Dendritic cell treated with granulocyte-macrophage colony-stimulating factor and Interleukin-4, amounts not matched to agents 40 ng/mL and 50 ng/mL, for 4 days (primary cell): ENCODE measurements at regions not wholly inside any gene's neighbourhood (a gene's known extent, or its start where the extent isn't known, plus 50 kb on each side); places are given as distances from the start of the nearest gene placed in this dataset.

Source experiments
- H3K27ac Mint-ChIP-seq: one replicate; pipeline ENCODE4 v1.8.0; 2022; ENCODE audit warnings: mild to moderate bottlenecking, mixed read lengths
- H3K27me3 Mint-ChIP-seq: one replicate; pipeline ENCODE4 v1.8.0; 2022; ENCODE audit warnings: mild to moderate bottlenecking, mixed read lengths
- H3K36me3 Mint-ChIP-seq: one replicate; pipeline ENCODE4 v1.8.0; 2022; ENCODE audit warnings: low read depth, mixed read lengths
- H3K4me1 Mint-ChIP-seq: one replicate; pipeline ENCODE4 v1.8.0; 2022; ENCODE audit warnings: low read depth, mixed read lengths
- H3K4me3 Mint-ChIP-seq: one replicate; pipeline ENCODE4 v1.8.0; 2022; ENCODE audit warnings: mild to moderate bottlenecking, moderate library complexity, mixed read lengths
- H3K9me3 Mint-ChIP-seq: one replicate; pipeline ENCODE4 v1.8.0; 2022; ENCODE audit warnings: mixed read lengths
- intact Hi-C: fragments of 100-400 bp; cut with micrococcal nuclease; formaldehyde crosslinking; loops from one replicate; pipeline ENCODE4 v1.15.0; 2022

DNA sequence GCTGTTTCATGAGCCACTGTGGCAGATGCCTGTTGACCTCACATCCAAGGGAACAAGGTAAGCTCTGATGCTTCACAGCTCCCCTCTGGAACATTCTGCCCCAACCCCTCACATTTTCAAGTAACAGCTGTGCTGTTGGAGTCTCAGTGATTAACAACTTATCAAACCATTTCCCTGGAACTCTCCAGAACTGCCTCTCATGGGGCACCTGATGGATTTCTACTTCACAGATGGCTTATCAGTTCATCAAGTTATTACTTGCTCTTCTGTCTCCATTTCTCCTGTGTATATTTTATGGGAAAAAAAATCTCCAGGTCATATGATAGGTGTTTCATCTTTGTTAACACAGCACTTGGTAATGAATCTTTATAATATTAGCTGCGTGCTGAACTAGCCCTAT is 322.4 kb downstream of the MAN2A1 start:
- no peaks in the 10 kb centered on the region for H3K4me1 Mint-ChIP-seq
- H3K36me3 Mint-ChIP-seq, result no peaks in the 10 kb centered on the region
- no peak overlapping the region for H3K27ac Mint-ChIP-seq
- H3K9me3 Mint-ChIP-seq, result peaks cover 20% of the 10 kb centered on the region
- no peak overlapping the region for H3K4me3 Mint-ChIP-seq
- H3K27me3 Mint-ChIP-seq, result peaks cover 1% of the 10 kb centered on the region
- intact Hi-C loops, result no loop called here

DNA sequence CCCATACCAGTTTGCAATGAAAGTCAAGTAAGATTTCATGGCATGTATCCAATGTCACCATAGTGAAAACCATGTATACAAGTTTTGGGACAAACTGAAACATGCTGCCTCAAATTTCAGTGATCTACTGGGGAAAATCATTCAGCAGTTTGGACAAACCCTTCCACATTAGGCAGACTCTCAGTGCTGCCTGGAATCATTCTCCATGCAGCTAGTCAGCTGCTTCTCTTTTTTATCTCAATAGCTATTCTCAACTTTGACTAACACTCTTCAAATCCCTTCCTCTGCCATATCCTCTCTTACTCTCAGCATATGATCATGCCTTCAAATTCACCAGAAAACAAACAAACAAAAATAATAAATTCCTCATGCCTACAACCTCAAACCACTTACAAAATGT is 323.3 kb downstream of the MAN2A1 start:
- intact Hi-C loops, result no loop called here
- Mint-ChIP-seq H3K4me1 (no peaks in the 10 kb centered on the region), H3K4me3 (no peak overlapping the region), H3K27ac (no peak overlapping the region), H3K36me3 (no peaks in the 10 kb centered on the region), H3K27me3 (peaks cover 1% of the 10 kb centered on the region), H3K9me3 (peaks cover 20% of the 10 kb centered on the region)

- no peaks in the 10 kb centered on the region for H3K4me1 Mint-ChIP-seq
- no peak overlapping the region for H3K4me3 Mint-ChIP-seq
- peaks cover 1% of the 10 kb centered on the region for H3K27me3 Mint-ChIP-seq
- H3K36me3 Mint-ChIP-seq, result no peaks in the 10 kb centered on the region
- H3K9me3 Mint-ChIP-seq, result peaks cover 13% of the 10 kb centered on the region
- no peak overlapping the region for H3K27ac Mint-ChIP-seq
- intact Hi-C loops, result no loop called here
These were observed 328.1 kb downstream of the MAN2A1 start for GRCh38 chr5:110017854-110018253.

DNA sequence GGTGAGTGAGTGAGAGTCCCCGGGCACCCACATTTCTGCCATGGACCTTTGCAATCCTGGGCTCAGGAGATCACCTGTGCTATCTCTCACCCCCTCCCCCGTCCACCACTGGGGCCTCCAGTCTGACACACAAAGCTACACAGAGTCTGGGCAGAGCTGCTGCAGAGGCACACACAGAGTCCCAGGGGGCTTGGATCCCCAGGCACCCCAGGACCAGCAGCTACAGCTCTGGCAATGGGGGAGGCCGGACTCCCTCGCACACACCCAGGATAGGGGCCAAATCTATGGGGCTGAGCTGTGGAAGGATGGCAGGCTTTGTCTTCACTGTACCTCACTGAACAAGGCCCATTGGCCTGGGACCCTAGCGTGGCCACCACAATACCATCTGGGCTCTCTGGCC is 328.8 kb downstream of the MAN2A1 start:
- Mint-ChIP-seq H3K9me3 (peaks cover 7% of the 10 kb centered on the region), H3K27me3 (no peaks in the 10 kb centered on the region)
- intact Hi-C loops, result no loop called here

DNA sequence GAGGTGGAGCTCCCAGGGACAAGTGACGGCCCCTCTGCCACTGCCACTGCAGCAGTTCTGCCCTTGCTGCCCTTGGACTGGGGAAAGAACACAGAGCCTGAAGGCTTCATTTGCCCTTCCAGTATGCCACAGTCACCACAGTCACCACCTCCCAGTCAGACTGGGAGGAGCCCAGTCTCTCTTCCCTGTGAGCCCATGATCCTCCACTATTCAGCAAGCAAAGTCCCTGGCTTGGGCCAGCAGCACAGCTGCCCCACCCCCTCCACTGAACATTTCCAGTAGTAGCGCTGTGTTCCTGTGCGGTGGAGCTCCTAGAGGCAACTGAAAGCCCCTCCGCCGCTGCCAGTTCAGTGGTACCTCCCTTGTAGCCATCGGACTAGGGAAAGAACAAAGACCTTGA is 329.4 kb downstream of the MAN2A1 start:
- H3K27ac Mint-ChIP-seq, result no peak overlapping the region
- no peak overlapping the region for H3K4me3 Mint-ChIP-seq
- H3K36me3 Mint-ChIP-seq, result no peaks in the 10 kb centered on the region
- intact Hi-C loops, result no loop called here
- peaks cover under 1% of the 10 kb centered on the region for H3K9me3 Mint-ChIP-seq
- H3K27me3 Mint-ChIP-seq, result no peaks in the 10 kb centered on the region
- no peaks in the 10 kb centered on the region for H3K4me1 Mint-ChIP-seq

More for the DNA sequence above, 328.8 kb downstream of the MAN2A1 start:
- Mint-ChIP-seq H3K36me3 (no peaks in the 10 kb centered on the region), H3K27ac (no peak overlapping the region), H3K4me3 (no peak overlapping the region), H3K4me1 (no peaks in the 10 kb centered on the region)

- H3K36me3 Mint-ChIP-seq, result no peaks in the 10 kb centered on the region
- intact Hi-C loops, result no loop called here
- no peak overlapping the region for H3K4me3 Mint-ChIP-seq
- no peaks in the 10 kb centered on the region for H3K27me3 Mint-ChIP-seq
- H3K4me1 Mint-ChIP-seq, result no peaks in the 10 kb centered on the region
- H3K27ac Mint-ChIP-seq, result no peak overlapping the region
- no peaks in the 10 kb centered on the region for H3K9me3 Mint-ChIP-seq
These were observed 330.1 kb downstream of the MAN2A1 start for GRCh38 chr5:110019780-110020179.

- Mint-ChIP-seq H3K4me3 (no peak overlapping the region), H3K4me1 (no peaks in the 10 kb centered on the region), H3K27me3 (no peaks in the 10 kb centered on the region), H3K27ac (no peak overlapping the region), H3K9me3 (no peaks in the 10 kb centered on the region), H3K36me3 (no peaks in the 10 kb centered on the region)
- intact Hi-C loops, result no loop called here
These were observed 331.5 kb downstream of the MAN2A1 start for GRCh38 chr5:110021251-110021650.

DNA sequence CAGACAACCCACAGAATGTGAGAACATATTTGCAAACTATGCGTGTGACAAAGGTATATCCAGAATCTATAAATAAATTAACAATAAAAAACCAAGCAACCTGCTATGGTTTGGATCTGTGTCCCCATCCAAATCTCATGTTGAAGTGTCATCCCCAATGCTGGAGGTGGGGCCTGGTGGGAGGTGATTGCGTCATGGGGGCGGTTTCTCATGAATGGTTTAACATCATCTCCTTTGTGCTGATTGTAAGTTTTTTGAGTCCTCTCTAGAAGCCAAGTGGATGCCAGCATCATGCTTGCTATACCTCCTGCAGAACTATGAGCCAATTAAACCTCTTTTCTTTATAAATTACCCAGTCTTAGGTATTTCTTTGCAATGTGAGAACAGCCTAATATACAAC is 335.4 kb downstream of the MAN2A1 start:
- no peak overlapping the region for H3K4me3 Mint-ChIP-seq
- H3K4me1 Mint-ChIP-seq, result no peaks in the 10 kb centered on the region
- H3K36me3 Mint-ChIP-seq, result no peaks in the 10 kb centered on the region
- intact Hi-C loops, result no loop called here
- H3K9me3 Mint-ChIP-seq, result no peaks in the 10 kb centered on the region
- no peak overlapping the region for H3K27ac Mint-ChIP-seq
- no peaks in the 10 kb centered on the region for H3K27me3 Mint-ChIP-seq

DNA sequence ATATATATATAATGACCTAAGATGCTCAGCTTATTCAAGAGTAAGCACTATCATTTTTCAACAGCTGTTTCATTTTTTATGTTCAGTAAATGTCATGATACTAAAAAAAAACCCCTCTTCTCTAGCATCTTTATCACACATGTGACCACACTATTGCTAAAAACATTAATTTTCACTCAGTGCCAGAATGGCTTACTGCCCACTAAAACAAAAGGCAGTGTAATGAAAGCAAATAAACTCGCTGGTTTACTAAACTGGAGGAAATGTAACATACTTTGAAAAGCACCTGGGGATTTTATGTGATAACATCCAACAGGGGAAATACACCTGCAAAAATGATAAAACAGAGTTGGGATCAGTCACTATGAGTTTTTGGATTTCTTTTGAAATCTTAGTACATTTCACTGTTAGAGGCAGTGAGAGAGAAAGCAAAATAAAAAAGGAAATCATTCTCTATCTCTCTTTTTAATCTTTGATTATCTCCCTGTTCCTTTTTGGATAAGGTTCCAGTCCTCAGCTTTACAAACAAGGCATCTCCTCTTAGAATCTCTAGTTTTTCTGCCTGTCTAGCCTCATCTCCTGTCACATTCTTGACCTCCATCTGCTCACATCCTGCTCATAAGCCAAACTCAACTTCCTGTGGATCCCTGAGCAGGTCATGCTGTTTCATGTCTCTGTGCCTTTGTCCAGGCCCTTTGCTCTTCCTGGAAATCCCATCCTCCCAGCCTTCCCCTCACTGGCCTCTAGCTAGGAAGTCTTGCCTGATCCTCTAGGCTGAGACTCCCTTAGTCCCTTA is 338.0 kb downstream of the MAN2A1 start:
- intact Hi-C loops, result no loop called here
- H3K9me3 Mint-ChIP-seq, result no peaks in the 10 kb centered on the region

DNA sequence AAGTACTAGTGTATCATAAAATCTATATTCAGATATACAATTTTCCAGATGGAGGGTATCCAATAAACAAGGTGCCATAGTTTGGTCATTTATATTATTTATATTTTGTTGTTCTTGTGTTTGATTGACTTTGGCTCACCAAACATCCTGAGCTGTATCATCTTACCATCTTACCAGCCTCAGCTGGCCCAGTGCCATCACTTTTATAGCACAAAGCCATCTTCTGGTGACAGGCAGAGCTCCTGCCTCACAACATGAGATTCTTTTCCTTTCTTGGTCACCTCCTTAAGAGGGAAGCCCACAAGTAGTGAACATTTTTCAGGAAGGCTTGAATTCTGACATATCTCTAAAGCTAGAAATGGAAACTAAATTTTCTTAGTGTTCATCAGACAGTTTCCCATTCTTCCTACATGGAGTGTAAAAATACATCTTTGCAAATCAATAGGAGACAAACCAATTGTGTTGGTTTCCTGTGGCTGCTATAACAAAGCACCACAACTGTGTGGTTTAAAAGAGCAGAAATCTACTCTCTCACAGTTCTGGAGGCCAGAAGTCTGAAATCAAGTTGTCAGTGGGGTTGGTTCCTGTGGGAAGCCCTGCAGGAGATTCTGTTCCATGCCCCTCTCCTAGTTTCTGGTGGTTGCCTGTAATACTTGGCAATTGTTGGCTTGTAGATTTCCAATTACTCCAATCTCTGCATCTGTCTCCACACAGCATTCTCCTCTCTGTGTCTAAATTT is 341.8 kb downstream of the MAN2A1 start:
- no peaks in the 10 kb centered on the region for H3K27me3 Mint-ChIP-seq
- H3K9me3 Mint-ChIP-seq, result no peaks in the 10 kb centered on the region
- H3K4me3 Mint-ChIP-seq, result no peak overlapping the region
- no peak overlapping the region for H3K27ac Mint-ChIP-seq
- no peaks in the 10 kb centered on the region for H3K4me1 Mint-ChIP-seq
- intact Hi-C loops, result loop anchor here (10.0 kb wide), 1 partner anchor 157 kb away; no protein-coding TSS in a partner anchor
- no peaks in the 10 kb centered on the region for H3K36me3 Mint-ChIP-seq

More for the DNA sequence above, 338.0 kb downstream of the MAN2A1 start:
- H3K27ac Mint-ChIP-seq, result no peak overlapping the region
- no peaks in the 10 kb centered on the region for H3K36me3 Mint-ChIP-seq
- H3K4me1 Mint-ChIP-seq, result no peaks in the 10 kb centered on the region
- no peak overlapping the region for H3K4me3 Mint-ChIP-seq
- H3K27me3 Mint-ChIP-seq, result no peaks in the 10 kb centered on the region

GRCh38 chr5:110032376-110032775 is 342.6 kb downstream of the MAN2A1 start:
- intact Hi-C loops, result loop anchor here (10.0 kb wide), 1 partner anchor 158 kb away; no protein-coding TSS in a partner anchor
- Mint-ChIP-seq H3K4me1 (no peaks in the 10 kb centered on the region), H3K27me3 (no peaks in the 10 kb centered on the region), H3K36me3 (no peaks in the 10 kb centered on the region), H3K4me3 (no peak overlapping the region), H3K9me3 (no peaks in the 10 kb centered on the region), H3K27ac (no peak overlapping the region)

GRCh38 chr5:110034056-110034600 is 344.4 kb downstream of the MAN2A1 start:
- Mint-ChIP-seq H3K9me3 (no peaks in the 10 kb centered on the region), H3K27ac (no peak overlapping the region), H3K4me3 (no peak overlapping the region), H3K27me3 (no peaks in the 10 kb centered on the region), H3K36me3 (no peaks in the 10 kb centered on the region), H3K4me1 (no peaks in the 10 kb centered on the region)
- intact Hi-C loops, result loop anchor here (10.0 kb wide), 1 partner anchor 159 kb away; no protein-coding TSS in a partner anchor

DNA sequence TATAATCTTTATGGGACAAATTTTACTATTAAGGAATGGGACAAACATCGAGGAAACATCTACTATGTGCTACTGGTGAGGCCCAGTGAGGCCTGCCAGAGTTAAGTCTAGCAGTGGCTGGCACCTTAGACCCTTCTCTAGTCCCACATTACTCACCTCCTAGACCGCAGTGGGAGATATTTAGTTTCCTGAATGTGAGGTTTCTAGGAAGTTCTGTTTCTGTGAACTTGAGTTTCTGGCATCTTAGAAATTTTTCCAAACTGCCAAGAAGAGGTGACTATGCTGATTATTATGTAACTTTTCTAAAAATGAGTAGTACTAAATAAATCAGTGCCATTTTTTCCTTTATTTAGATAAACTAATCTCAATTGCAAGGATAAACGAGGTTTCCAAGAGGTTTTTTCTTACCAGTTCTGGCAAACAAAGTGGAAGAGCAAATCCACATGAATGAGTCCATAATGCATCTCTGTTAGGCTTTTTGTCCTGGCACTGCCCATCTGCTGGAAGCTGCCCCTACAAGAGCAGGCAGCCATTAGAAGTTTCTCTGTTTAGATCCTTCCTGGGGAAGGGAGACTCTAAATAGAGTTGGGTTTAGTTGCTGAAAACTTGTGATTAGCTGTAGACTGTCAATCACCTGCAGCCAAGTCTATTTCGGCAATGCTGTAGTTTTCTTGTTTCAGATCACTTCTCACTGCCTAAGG is 348.7 kb downstream of the MAN2A1 start:
- H3K27ac Mint-ChIP-seq, result no peak overlapping the region
- intact Hi-C loops, result loop anchor here (10.0 kb wide), 1 partner anchor 164 kb away; no protein-coding TSS in a partner anchor
- no peak overlapping the region for H3K4me3 Mint-ChIP-seq
- H3K27me3 Mint-ChIP-seq, result no peaks in the 10 kb centered on the region
- no peaks in the 10 kb centered on the region for H3K4me1 Mint-ChIP-seq
- peaks cover 20% of the 10 kb centered on the region for H3K9me3 Mint-ChIP-seq
- no peaks in the 10 kb centered on the region for H3K36me3 Mint-ChIP-seq

- Mint-ChIP-seq H3K4me1 (no peaks in the 10 kb centered on the region), H3K4me3 (no peak overlapping the region), H3K27me3 (no peaks in the 10 kb centered on the region), H3K9me3 (peaks cover 37% of the 10 kb centered on the region), H3K27ac (no peak overlapping the region), H3K36me3 (no peaks in the 10 kb centered on the region)
- intact Hi-C loops, result no loop called here
These were observed 350.5 kb downstream of the MAN2A1 start for GRCh38 chr5:110040178-110040577.
